ENCODE measurements at regions not wholly inside any gene's neighbourhood (a gene's known extent, or its start where the extent isn't known, plus 50 kb on each side); places are given as distances from the start of the nearest gene placed in this dataset.

- no peak for TF ChIP-seq CTCF (IDR thresholded peaks at IDR 0.05; ENCODE audit: borderline replicate concordance, extremely low read depth, low read length, poor library complexity, severe bottlenecking)
- no peak for TF ChIP-seq EZH2 (IDR thresholded peaks at IDR 0.05; ENCODE audit: borderline replicate concordance, low read depth, low read length, severe bottlenecking)
Measured at GRCh38 chr9:106653213-106653612, 209.8 kb upstream of the ZNF462 start.

All from DND-41 (cell line).